Endothelial cell (in vitro differentiated cells): ENCODE measurements at regions not wholly inside any gene's neighbourhood (a gene's known extent, or its start where the extent isn't known, plus 50 kb on each side); places are given as distances from the start of the nearest gene placed in this dataset.
A peak's percentile ranks its signal among the peaks of the same experiment; 100 is the strongest.
"Not testable (repeated sequence)": the region's sequence is repeated elsewhere in the genome, so short reads cannot be mapped to it uniquely, and the experiment has no call there.

Source experiments
- DNase-seq: peaks from one replicate; pipeline ENCODE4 v3.0.0; 2021; ENCODE audit warnings: low spot score
- H3K27ac Mint-ChIP-seq: one replicate; pipeline ENCODE4 v1.8.0; 2021; ENCODE audit warnings: mixed read lengths, inconsistent platforms; ENCODE audit not compliant: unreplicated experiment
- H3K27me3 Mint-ChIP-seq: one replicate; pipeline ENCODE4 v1.8.0; 2021; ENCODE audit warnings: mild to moderate bottlenecking, moderate library complexity, mixed read lengths, inconsistent platforms; ENCODE audit not compliant: unreplicated experiment
- H3K36me3 Mint-ChIP-seq: one replicate; pipeline ENCODE4 v1.8.0; 2021; ENCODE audit warnings: mild to moderate bottlenecking, low read depth, mixed read lengths, inconsistent platforms; ENCODE audit not compliant: unreplicated experiment
- H3K4me1 Mint-ChIP-seq: one replicate; pipeline ENCODE4 v1.8.0; 2021; ENCODE audit warnings: mild to moderate bottlenecking, mixed read lengths, inconsistent platforms; ENCODE audit not compliant: unreplicated experiment
- H3K4me3 Mint-ChIP-seq: one replicate; pipeline ENCODE4 v1.8.0; 2021; ENCODE audit warnings: mild to moderate bottlenecking, mixed read lengths, inconsistent platforms; ENCODE audit not compliant: unreplicated experiment
- H3K9me3 Mint-ChIP-seq: one replicate; pipeline ENCODE4 v1.8.0; 2021; ENCODE audit warnings: mixed read lengths, inconsistent platforms; ENCODE audit not compliant: unreplicated experiment
- TF ChIP-seq, protein P1 (sequence below): fragments of 200-600 bp; sonication (generic); IDR thresholded peaks from one replicate; pipeline ENCODE4 v1.5.0; 2021; ENCODE audit warnings: antibody characterized with exemption; ENCODE audit not compliant: unreplicated experiment

DNA sequence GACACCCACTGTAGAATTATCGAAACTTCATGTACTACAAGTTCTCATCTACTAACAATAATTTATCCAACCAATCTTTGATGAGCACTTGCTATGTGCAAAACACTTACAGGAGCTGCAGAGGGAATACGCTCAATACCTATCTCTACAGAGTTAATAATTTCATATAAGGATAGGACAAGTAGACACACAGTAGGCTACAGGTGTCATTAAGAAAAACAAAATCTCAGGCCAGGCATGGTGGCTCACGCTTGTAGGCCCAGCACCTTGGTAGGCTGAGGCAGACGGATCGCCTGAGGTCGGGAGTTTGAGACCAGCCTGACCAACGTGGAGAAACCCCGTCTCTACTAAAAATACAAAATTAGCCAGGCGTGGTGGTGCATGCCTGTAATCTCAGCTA is 91.3 kb upstream of the PLEKHM1 start:
- Mint-ChIP-seq H3K27me3 (peaks cover 8% of the 10 kb centered on the region), H3K9me3 (no peaks in the 10 kb centered on the region), H3K27ac (no peak overlapping the region), H3K36me3 (peaks cover 27% of the 10 kb centered on the region), H3K4me1 (peaks cover 23% of the 10 kb centered on the region), H3K4me3 (no peak overlapping the region)
- DNase-seq, result no peak
- TF ChIP-seq, protein P1, sequence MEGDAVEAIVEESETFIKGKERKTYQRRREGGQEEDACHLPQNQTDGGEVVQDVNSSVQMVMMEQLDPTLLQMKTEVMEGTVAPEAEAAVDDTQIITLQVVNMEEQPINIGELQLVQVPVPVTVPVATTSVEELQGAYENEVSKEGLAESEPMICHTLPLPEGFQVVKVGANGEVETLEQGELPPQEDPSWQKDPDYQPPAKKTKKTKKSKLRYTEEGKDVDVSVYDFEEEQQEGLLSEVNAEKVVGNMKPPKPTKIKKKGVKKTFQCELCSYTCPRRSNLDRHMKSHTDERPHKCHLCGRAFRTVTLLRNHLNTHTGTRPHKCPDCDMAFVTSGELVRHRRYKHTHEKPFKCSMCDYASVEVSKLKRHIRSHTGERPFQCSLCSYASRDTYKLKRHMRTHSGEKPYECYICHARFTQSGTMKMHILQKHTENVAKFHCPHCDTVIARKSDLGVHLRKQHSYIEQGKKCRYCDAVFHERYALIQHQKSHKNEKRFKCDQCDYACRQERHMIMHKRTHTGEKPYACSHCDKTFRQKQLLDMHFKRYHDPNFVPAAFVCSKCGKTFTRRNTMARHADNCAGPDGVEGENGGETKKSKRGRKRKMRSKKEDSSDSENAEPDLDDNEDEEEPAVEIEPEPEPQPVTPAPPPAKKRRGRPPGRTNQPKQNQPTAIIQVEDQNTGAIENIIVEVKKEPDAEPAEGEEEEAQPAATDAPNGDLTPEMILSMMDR, result no peak

DNA sequence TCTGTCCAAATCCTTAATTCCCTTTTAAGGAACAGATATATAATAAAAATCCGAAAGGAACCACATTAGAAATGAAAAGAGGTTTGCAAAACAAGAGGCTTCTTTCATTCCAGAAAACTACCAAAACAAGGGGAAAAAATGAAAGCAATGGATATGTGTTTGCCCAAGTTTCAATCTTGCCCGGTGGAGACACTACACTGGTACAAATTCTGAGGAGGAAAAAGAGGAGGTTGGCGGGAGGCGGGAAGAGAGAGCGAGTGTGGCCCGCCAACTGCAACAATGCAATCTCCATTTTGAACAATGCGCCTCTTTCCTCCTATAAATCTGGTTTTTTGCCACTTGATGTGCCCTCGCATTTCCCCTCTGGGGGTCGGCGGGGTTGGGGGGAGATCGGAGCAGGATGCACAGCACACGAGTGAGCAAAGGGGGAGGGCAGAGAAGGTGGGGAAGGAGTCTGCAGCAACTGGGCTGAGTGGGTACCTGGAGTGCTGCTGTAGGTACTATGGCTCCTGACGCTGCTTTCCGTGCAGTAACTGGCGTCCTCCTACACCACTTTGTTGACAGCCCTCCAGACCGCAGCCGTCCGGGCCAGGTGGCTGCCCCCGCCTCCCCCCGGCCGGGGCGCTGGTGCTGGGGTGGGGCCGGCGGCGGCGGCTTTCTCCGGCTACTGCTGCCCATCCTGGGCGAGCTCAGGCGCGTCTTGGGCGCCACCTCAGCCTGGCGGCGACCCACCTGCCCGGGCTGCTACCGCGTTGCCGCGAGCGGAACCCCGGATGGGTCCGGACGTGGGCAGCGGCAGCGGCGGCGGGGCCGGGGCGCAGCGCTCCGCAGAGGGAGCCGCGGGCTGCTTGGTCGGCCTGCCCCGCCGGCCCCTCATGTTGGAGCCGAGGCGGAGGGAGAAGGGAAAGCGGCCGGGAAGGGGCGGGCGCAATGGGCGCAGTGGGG is 93.8 kb upstream of the PLEKHM1 start:
- Mint-ChIP-seq H3K4me1 (peaks cover 15% of the 10 kb centered on the region), H3K27ac (peak overlapping the region; percentile 97), H3K4me3 (peak overlapping the region; percentile 95), H3K36me3 (peaks cover 30% of the 10 kb centered on the region), H3K9me3 (no peaks in the 10 kb centered on the region), H3K27me3 (peaks cover 8% of the 10 kb centered on the region)
- peak; percentile 65 for DNase-seq
- TF ChIP-seq, protein P1, result peak; percentile 9

DNA sequence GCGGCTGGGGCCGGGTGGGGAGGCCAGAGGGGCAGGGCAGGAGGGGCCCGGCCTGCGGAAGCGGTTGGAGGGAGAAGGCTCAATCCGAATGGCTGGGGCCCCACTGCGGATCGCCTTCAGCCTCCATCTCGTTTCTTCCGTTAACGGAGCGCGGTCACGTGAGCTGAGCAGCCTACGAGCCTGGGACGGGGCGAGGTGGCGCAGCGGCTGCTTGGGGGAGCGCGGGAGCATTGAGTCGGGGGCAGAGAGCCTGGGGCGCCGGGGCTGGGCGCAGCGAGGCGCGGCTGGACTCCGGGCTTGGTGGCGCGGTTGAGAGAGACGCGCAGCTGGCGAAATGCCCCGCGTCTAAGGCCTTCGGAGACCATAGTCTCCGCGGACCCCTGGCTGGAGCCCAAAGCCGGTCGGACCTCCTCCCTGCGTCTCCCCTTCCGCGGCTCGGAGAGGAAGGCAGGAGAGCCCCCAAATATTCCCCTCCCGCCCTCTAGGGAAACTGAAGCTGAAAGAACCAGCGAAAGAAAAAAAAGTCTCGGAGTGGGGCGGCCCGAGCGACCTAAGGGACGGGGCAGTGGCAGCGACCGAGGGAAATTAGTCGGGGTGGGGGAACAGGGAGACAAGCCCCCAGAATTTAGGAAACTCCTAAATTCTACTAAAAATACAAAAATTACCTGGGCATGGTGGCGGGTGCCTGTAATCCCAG is 94.7 kb upstream of the PLEKHM1 start:
- not testable (repeated sequence) for H3K9me3 Mint-ChIP-seq, H3K27me3 Mint-ChIP-seq, H3K4me3 Mint-ChIP-seq, H3K27ac Mint-ChIP-seq
- Mint-ChIP-seq H3K4me1 (peaks cover 14% of the 10 kb centered on the region), H3K36me3 (peaks cover 33% of the 10 kb centered on the region)
- DNase-seq, result peak; percentile 75

DNA sequence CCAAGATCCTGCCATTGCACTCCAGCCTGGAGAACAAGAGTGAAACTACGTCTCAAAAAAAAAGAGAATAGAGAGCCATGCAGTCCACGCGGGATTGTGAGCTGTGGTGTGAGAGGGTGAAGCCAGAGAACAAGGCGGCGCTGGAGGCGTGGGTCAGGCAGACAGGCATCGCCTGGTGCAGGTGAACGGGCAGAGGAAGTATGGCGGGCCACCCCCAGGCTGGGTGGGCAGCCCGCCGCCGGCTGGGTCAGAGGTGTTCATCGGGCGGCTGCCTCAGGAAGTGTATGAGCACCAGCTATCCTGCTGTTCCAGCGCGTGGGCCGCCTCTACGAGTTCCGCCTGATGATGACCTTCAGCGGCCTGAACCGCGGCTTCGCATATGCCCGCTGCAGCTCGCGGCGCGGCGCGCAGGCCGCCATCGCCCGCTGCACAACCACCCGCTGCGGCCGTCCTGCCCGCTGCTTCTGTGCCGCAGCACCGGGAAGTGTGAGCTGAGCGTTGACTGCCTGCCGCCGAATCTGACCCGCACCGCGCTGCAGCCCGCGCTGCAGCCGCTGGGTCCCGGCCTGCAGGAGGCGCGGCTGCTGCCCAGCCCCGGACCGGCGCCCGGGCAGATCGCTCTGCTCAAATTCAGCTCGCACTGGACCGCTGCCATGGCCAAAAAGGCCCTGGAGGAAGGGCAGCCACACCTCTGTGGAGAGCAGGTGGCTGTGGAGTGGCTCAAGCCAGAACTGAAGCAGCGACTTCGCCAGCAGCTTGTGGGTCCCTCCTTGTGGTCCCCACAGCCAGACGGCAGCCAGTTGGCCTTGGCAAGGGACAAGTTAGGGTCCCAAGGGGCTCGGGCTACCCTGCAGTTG is 95.5 kb upstream of the PLEKHM1 start:
- H3K27me3 Mint-ChIP-seq, result not testable (repeated sequence)

DNA sequence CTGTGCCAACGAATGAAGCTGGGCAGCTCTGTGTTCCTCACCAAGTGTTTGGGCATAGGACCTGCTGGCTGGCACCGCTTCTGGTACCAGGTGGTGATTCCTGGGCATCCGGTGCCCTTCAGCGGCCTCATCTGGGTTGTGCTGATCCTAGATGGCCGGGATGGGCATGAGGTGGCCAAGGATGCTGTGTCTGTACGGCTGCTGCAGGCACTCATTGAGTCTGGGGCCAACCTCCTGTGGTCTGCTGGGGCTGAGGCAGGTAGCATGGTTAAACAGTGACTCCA is 96.1 kb upstream of the PLEKHM1 start:
- H3K4me1 Mint-ChIP-seq, result peaks cover 14% of the 10 kb centered on the region
- peaks cover 33% of the 10 kb centered on the region for H3K36me3 Mint-ChIP-seq
- not testable (repeated sequence) for H3K9me3 Mint-ChIP-seq, H3K4me3 Mint-ChIP-seq, DNase-seq, H3K27ac Mint-ChIP-seq, H3K27me3 Mint-ChIP-seq

More for the DNA sequence above, 95.5 kb upstream of the PLEKHM1 start:
- peak overlapping the region; percentile 81 for H3K27ac Mint-ChIP-seq
- H3K4me1 Mint-ChIP-seq, result peaks cover 14% of the 10 kb centered on the region
- peaks cover 33% of the 10 kb centered on the region for H3K36me3 Mint-ChIP-seq
- not testable (repeated sequence) for DNase-seq, H3K9me3 Mint-ChIP-seq
- H3K4me3 Mint-ChIP-seq, result peak overlapping the region; percentile 92

DNA sequence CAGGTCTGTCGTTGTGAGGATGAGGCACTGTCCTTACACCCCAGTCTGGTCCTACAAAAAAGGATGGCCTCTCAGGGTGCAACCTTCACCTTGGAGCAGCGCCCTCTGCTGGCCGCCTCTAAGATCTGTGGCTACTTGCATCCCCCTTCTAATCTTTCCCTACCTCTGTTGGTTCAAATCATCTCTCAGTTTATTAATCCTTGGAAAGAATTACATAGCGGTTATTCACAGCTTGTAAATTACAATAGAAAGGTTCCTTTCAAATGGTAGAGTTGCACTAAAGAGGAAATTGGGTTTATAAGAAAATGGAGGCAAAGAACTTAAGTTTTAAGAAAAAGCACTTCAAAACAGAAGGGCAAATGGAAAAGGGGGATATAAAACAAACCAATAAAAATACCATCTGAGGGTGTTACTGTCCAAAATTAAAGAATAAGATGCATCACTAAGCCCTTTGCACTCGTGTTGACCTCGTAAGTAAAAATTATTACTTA is 102.0 kb upstream of the PLEKHM1 start:
- H3K27me3 Mint-ChIP-seq, H3K4me3 Mint-ChIP-seq, H3K4me1 Mint-ChIP-seq, H3K9me3 Mint-ChIP-seq, DNase-seq, H3K27ac Mint-ChIP-seq: not testable (repeated sequence)
- H3K36me3 Mint-ChIP-seq, result peaks cover 13% of the 10 kb centered on the region

DNA sequence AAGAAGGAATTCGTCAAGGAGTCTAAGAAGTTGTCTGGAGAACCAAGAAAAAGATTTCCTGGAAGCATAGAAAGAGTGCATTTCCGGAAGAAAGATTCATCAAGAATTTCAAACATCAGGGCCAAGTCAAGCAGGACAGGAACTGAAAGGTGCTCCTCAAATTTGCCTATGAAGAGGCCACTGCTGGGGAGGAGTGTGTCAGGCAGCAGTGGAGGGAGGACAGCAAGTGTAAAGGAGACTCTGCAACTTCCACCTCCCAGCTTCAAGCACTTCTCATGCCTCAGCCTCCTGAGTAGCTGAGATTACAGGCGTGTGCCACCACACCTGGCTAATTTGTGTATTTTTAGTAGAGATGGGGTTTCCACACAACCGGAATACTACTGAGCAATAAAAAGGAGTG is 105.8 kb upstream of the PLEKHM1 start:
- H3K27ac Mint-ChIP-seq, H3K27me3 Mint-ChIP-seq, H3K4me1 Mint-ChIP-seq, H3K9me3 Mint-ChIP-seq, DNase-seq, H3K36me3 Mint-ChIP-seq, H3K4me3 Mint-ChIP-seq: not testable (repeated sequence)

DNA sequence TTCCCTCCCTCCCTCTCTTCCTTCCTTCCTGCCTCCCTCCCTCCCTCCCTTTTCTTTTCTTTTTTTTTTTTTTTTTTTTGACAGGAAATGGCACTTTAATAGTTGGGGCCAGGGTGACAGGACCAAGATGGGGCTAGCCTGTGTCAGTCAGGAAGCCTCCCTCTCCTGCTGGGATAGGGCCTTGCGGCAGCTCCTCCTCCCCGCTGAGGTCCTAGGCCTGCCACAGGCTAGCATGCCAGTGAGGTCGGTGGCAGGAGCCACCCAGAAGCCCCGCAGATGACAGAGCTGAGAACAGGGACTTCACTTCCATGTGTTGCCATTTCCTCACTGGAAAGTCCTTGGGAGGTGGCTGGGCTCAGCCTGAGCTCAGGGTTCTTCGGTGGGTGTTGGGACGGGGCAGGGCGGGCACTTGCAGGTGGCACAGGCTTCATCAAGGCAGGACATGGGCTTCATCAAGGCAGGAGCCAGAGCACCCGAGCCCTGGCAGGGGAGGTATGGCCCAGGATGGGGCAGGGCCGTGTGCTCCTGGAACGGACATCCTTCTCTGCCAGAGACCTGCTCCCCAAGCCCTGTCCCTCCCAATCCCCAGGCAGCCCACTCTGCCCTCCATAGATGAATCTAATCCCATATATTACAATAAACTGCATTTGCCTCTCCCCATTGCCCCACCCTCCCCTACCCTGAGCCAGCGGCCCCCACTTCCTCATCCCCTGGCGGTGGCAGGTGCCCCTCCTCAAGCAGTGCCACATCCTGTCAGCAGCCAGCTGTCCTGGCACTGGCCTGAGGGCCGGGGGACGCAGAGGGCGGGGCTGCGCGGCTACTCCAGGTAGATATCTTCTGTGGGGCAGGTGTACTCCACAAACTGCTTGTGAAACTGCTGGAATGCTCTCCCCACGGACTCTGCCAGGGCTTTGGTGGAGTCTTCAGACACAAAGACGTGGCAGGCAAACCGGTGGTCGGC is 109.8 kb upstream of the PLEKHM1 start:
- H3K36me3 Mint-ChIP-seq, H3K4me1 Mint-ChIP-seq, H3K27ac Mint-ChIP-seq, H3K27me3 Mint-ChIP-seq, H3K9me3 Mint-ChIP-seq, DNase-seq, H3K4me3 Mint-ChIP-seq: not testable (repeated sequence)

DNA sequence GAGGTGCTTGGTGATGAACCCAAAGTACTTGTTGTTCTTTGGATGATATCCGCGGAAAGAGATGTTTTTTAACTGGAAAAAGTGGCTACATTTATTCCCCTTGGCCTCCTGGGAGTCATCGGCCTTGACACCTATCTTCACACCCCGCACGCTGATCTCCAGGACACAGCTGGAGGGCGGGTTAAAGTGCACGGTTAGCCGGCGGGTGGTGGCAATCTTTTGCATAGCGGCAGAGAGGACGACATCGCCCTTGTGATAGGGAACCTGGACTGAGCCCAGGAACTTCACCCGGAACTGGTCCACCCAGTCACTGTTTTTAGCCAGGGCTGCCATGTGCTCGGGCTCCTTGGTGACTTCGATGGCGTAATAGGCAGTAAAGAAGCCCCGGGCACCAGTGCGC is 110.5 kb upstream of the PLEKHM1 start:
- not testable (repeated sequence) for H3K4me3 Mint-ChIP-seq, H3K9me3 Mint-ChIP-seq, H3K27me3 Mint-ChIP-seq, H3K4me1 Mint-ChIP-seq, H3K27ac Mint-ChIP-seq, H3K36me3 Mint-ChIP-seq, DNase-seq
